Stimulated activated CD8-positive, alpha-beta memory T cell treated with anti-CD3 and anti-CD28 coated beads, Interleukin-7, amount 100 ng/mL, for 48 hours (primary cell): ENCODE measurements at regions not wholly inside any gene's neighbourhood (a gene's known extent, or its start where the extent isn't known, plus 50 kb on each side); places are given as distances from the start of the nearest gene placed in this dataset.
"Not testable (repeated sequence)": the region's sequence is repeated elsewhere in the genome, so short reads cannot be mapped to it uniquely, and the experiment has no call there.

Source experiments
- DNase-seq, 2 donors: peaks; one replicate each; pipeline ENCODE4 v3.0.0-alpha.2; 2020; ENCODE audit warnings: low read depth in 1 of 2; ENCODE audit errors: extremely low read depth in 1 of 2

GRCh38 chr10:33796680-33797079, 462.2 kb upstream of the NRP1 start:
- no peak for DNase-seq

GRCh38 chr10:33795529-33795928, 461.1 kb upstream of the NRP1 start:
- no peak for DNase-seq

GRCh38 chr10:33794460-33794859, 460.0 kb upstream of the NRP1 start:
- no peak for DNase-seq

- no peak for DNase-seq
Observed at GRCh38 chr10:33793793-33794192, 459.3 kb upstream of the NRP1 start.

GRCh38 chr10:33791272-33791660, 456.8 kb upstream of the NRP1 start:
- no peak for DNase-seq

GRCh38 chr10:33790521-33791271, 456.2 kb upstream of the NRP1 start:
- no peak for DNase-seq

GRCh38 chr10:33783557-33783956, 449.1 kb upstream of the NRP1 start:
- no peak for DNase-seq

GRCh38 chr10:33783078-33783477, 448.6 kb upstream of the NRP1 start:
- DNase-seq, result no peak

GRCh38 chr10:33781606-33782395, 447.3 kb upstream of the NRP1 start:
- no peak for DNase-seq

- DNase-seq, result no peak
Observed at GRCh38 chr10:33780961-33781360, 446.5 kb upstream of the NRP1 start.

GRCh38 chr10:33777223-33777622, 442.8 kb upstream of the NRP1 start:
- DNase-seq, result no peak

- no peak for DNase-seq
Observed at GRCh38 chr10:33776419-33777070, 442.1 kb upstream of the NRP1 start.

- DNase-seq, result no peak
Observed at GRCh38 chr10:33774857-33775256, 440.4 kb upstream of the NRP1 start.

GRCh38 chr10:33773886-33774480, 439.5 kb upstream of the NRP1 start:
- no peak for DNase-seq

- no peak for DNase-seq
Observed at GRCh38 chr10:33773253-33773573, 438.7 kb upstream of the NRP1 start.

- DNase-seq, result no peak
Observed at GRCh38 chr10:33772370-33773252, 438.1 kb upstream of the NRP1 start.

- not testable (repeated sequence) for DNase-seq
Observed at GRCh38 chr10:33771856-33772255, 437.4 kb upstream of the NRP1 start.

- DNase-seq, result no peak
Observed at GRCh38 chr10:33764694-33765185, 430.3 kb upstream of the NRP1 start.

GRCh38 chr10:33760056-33760943, 425.8 kb upstream of the NRP1 start:
- DNase-seq, result no peak
